GM12878 (cell line): ENCODE measurements at regions not wholly inside any gene's neighbourhood (a gene's known extent, or its start where the extent isn't known, plus 50 kb on each side); places are given as distances from the start of the nearest gene placed in this dataset.
"Not testable (repeated sequence)": the region's sequence is repeated elsewhere in the genome, so short reads cannot be mapped to it uniquely, and the experiment has no call there.

Experiments
- ATAC-seq: fragments of 200-7000 bp; cut with Tn5 transposase; 3 replicates; pipeline ENCODE4 v1.9.1; 2020; ENCODE audit warnings: mild to moderate bottlenecking, moderate library complexity
- BruUV-seq: library from RNA; stranded (reverse); fragments of 400-500 nt; replicated peaks from 2 replicates; lab custom pipeline; 2021; lab: Mats Ljungman, UMichigan
- CTCF ChIA-PET: fragments of 300-600 bp; sonication (Branson Sonifier 250); formaldehyde crosslinking; extraction: SDS; loops from one replicate; lab custom pipeline; 2021; ENCODE audit warnings: inconsistent platforms; lab: Yijun Ruan, JAX
- POLR2A ChIA-PET: fragments of 350-600 bp; formaldehyde crosslinking; extraction: SDS; loops from one replicate; lab custom pipeline; 2021; ENCODE audit warnings: inconsistent platforms; lab: Charles Lee
- RAD21 ChIA-PET: fragments of 300-600 bp; sonication (Branson Sonifier 250); formaldehyde crosslinking; loops from one replicate; lab custom pipeline; 2023; ENCODE audit warnings: antibody characterized with exemption; ENCODE audit not compliant: unreplicated experiment; lab: Charles Lee
- SMC1A ChIA-PET: fragments of 300-600 bp; sonication (Branson Sonifier 250); formaldehyde crosslinking; loops from one replicate; lab custom pipeline; 2023; ENCODE audit not compliant: unreplicated experiment, uncharacterized antibody; lab: Charles Lee
- DNase-seq: peaks from one replicate; pipeline ENCODE4 v3.0.0-alpha.2; 2011; ENCODE audit warnings: low read depth, low spot score
- FAIRE-seq: peaks from 3 replicates; lab custom pipeline; 2011; peaks lifted over from hg19 to GRCh38; lab: Jason Lieb, UNC
- H2AFZ ChIP-seq: 2 replicates; pipeline ENCODE4 v1.6.0; 2011; ENCODE audit warnings: low read depth, low read length, control low read depth; ENCODE audit not compliant: control insufficient read depth
- H3K27ac ChIP-seq: 2 replicates; pipeline ENCODE4 v1.5.1; 2011; ENCODE audit warnings: control low read depth; ENCODE audit not compliant: control insufficient read depth, insufficient read depth
- H3K27me3 ChIP-seq, 2 experiments: replicated peaks in 1 of 2; 2 replicates each; pipeline versions ENCODE4 v1.6.0 to v1.6.1; 2011; ENCODE audit warnings: low read length in 1 of 2; ENCODE audit not compliant: control insufficient read depth in 2 of 2, insufficient read depth in 2 of 2
- H3K36me3 ChIP-seq, 2 experiments: 2 replicates each; pipeline ENCODE4 v1.5.1; 2011; ENCODE audit warnings: low read length in 1 of 2; ENCODE audit not compliant: control insufficient read depth in 2 of 2, insufficient read depth in 2 of 2
- H3K4me1 ChIP-seq: 2 replicates; pipeline ENCODE4 v1.6.1; 2011; ENCODE audit warnings: mild to moderate bottlenecking, low read length, moderate library complexity, mixed read lengths; ENCODE audit not compliant: control insufficient read depth, insufficient read depth
- H3K4me2 ChIP-seq: 2 replicates; pipeline ENCODE4 v1.6.0; 2011; ENCODE audit warnings: control low read depth; ENCODE audit not compliant: control insufficient read depth, insufficient read depth
- H3K4me3 ChIP-seq: fragments of 200-600 bp; sonication (generic); 2 replicates; pipeline ENCODE4 v1.5.1; 2016
- H3K79me2 ChIP-seq: 2 replicates; pipeline ENCODE4 v1.6.0; 2011; ENCODE audit warnings: low read length; ENCODE audit not compliant: control insufficient read depth, insufficient read depth
- H3K9ac ChIP-seq: 2 replicates; pipeline ENCODE4 v1.8.0; 2011; ENCODE audit warnings: low read length, control low read depth, mixed read lengths; ENCODE audit not compliant: control insufficient read depth, insufficient read depth
- H3K9me3 ChIP-seq: replicated peaks from 3 replicates; pipeline ENCODE4 v1.5.1; 2011; ENCODE audit warnings: mild to moderate bottlenecking, low read length; ENCODE audit not compliant: control insufficient read depth, insufficient read depth
- H4K20me1 ChIP-seq: 2 replicates; pipeline ENCODE4 v1.6.0; 2011; ENCODE audit not compliant: control insufficient read depth, insufficient read depth
- IRF3 ChIP-seq: fragments of 450-650 bp; IDR thresholded peaks from 2 replicates; pipeline ENCODE4 v1.6.1; 2014; ENCODE audit warnings: mild to moderate bottlenecking
- MTA3 ChIP-seq: IDR thresholded peaks from 2 replicates; pipeline ENCODE4 v1.6.1; 2012; ENCODE audit warnings: low read length, inconsistent platforms, borderline replicate concordance
- STAT1 ChIP-seq: fragments of 450-650 bp; conservative IDR thresholded peaks from 2 replicates; pipeline ENCODE4 v1.6.1; 2014; ENCODE audit warnings: antibody characterized with exemption, mild to moderate bottlenecking
- STAT3 ChIP-seq: IDR thresholded peaks from 2 replicates; pipeline ENCODE4 v1.6.1; 2011; ENCODE audit warnings: low read depth, low read length, improper control_type of control experiment
- WGBS: methylation state at CpG from one replicate; pipeline ENCODE4 v1.1.6; 2016; ENCODE audit warnings: low lambda C conversion rate; ENCODE audit not compliant: insufficient replicate concordance, insufficient coverage; ENCODE audit errors: missing lambda C conversion rate; 5-methylcytosine and 5-hydroxymethylcytosine counted together
- in situ Hi-C: fragments of 300-500 bp; cut with MboI; formaldehyde crosslinking; loops from 9 replicates; pipeline ENCODE4 v1.14.3; 2018; ENCODE audit warnings: mixed read lengths
- intact Hi-C: fragments of 100-400 bp; cut with micrococcal nuclease; formaldehyde crosslinking; loops from one replicate; pipeline ENCODE4 v1.14.2; 2022; ENCODE audit not compliant: unreplicated experiment

GRCh38 chr6:20274137-20274536 is 61.9 kb upstream of the MBOAT1 start:
- FAIRE-seq (no peak), ATAC-seq (no peak)
- no peak overlapping the region for H2AFZ ChIP-seq
- no peaks in the 10 kb centered on the region for H3K36me3 ChIP-seq
- H3K4me3 ChIP-seq, result no peak overlapping the region
- ChIA-PET POLR2A (interaction anchor here (0.5 kb wide), 1 partner anchor 54 kb away, joined by 4 read pairs; no protein-coding TSS in a partner anchor), CTCF (no interaction called here), SMC1A (interaction anchor here (0.7 kb wide), 1 partner anchor 16 kb away, joined by 4 read pairs; no protein-coding TSS in a partner anchor)
- no peaks in the 10 kb centered on the region for H4K20me1 ChIP-seq
- WGBS, result 33% methylated on average over 4 of the region's 4 CpGs
- H3K27me3 ChIP-seq, result no peaks in the 10 kb centered on the region; a peak in 1 of 4 replicates
- in situ Hi-C loops (no loop called here), intact Hi-C loops (no loop called here)
- no peak overlapping the region for H3K27ac ChIP-seq
- H3K4me2 ChIP-seq, result no peak overlapping the region
- H3K9me3 ChIP-seq, result no peaks in the 10 kb centered on the region
- no peaks in the 10 kb centered on the region for H3K79me2 ChIP-seq
- no peaks in the 10 kb centered on the region for H3K4me1 ChIP-seq
- H3K9ac ChIP-seq, result no peak overlapping the region
- BruUV-seq, result no TSS peak
- TF ChIP-seq IRF3, result no peak
- no peak for TF ChIP-seq STAT1
- TF ChIP-seq STAT3, result no peak
- no peak for TF ChIP-seq MTA3
- TF ChIP-seq, all 136 proteins: peak for 0
- DNase-seq, result no peak
- RAD21 ChIA-PET, result no interaction called here

- H3K79me2 ChIP-seq, H3K4me3 ChIP-seq, H3K27me3 ChIP-seq, ATAC-seq, H4K20me1 ChIP-seq, H3K4me1 ChIP-seq, H3K27ac ChIP-seq, H3K9me3 ChIP-seq, intact Hi-C loops, BruUV-seq, H3K4me2 ChIP-seq, H3K9ac ChIP-seq, FAIRE-seq, in situ Hi-C loops, H3K36me3 ChIP-seq, POLR2A ChIA-PET, DNase-seq, H2AFZ ChIP-seq: not testable (repeated sequence)
- CTCF ChIA-PET, result interaction anchor here (1.2 kb wide), 1 partner anchor 9 kb away, joined by 3 read pairs; no protein-coding TSS in a partner anchor
- SMC1A ChIA-PET, result interaction anchor here (0.8 kb wide), 1 partner anchor 13 kb away, joined by 4 read pairs; no protein-coding TSS in a partner anchor
- WGBS, result 92% methylated on average over 2 of the region's 2 CpGs
- RAD21 ChIA-PET, result interaction anchor here (0.6 kb wide), 1 partner anchor 255 kb away, joined by 3 read pairs; no protein-coding TSS in a partner anchor
Observed at GRCh38 chr6:20275837-20276236, 63.6 kb upstream of the MBOAT1 start.

DNA sequence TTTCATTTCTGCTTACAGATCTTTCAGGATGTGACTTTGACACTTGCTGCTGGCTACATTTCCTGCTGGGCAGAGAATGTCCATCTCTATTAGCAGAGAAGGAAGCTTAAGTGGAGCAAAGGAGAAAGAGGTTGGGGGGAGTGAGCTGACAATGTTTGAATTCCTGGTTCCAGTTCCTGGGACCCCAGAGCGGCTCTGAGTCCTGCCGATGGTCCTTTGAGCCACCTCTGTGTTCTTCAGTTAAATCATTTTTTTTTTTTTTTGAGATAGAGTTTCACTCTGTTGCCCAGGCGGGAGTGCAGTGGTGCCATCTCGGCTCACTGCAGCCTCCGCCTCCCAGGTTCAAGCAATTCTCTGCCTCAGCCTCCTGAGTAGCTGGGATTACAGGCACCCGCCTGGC is 65.5 kb upstream of the MBOAT1 start:
- BruUV-seq, ATAC-seq, H2AFZ ChIP-seq, H4K20me1 ChIP-seq, H3K9me3 ChIP-seq, H3K27ac ChIP-seq, DNase-seq, H3K4me1 ChIP-seq, H3K36me3 ChIP-seq, in situ Hi-C loops, H3K4me3 ChIP-seq, H3K27me3 ChIP-seq, FAIRE-seq, H3K4me2 ChIP-seq, H3K9ac ChIP-seq, H3K79me2 ChIP-seq, intact Hi-C loops, CTCF ChIA-PET: not testable (repeated sequence)
- RAD21 ChIA-PET, result interaction anchor here (1.6 kb wide), 1 partner anchor 12 kb away, joined by 5 read pairs; no protein-coding TSS in a partner anchor
- WGBS, result 73% methylated on average over 6 of the region's 6 CpGs
- POLR2A ChIA-PET, result interaction anchor here (0.6 to 0.7 kb wide), 2 partner anchors 102 to 178 kb away, joined by 3 to 5 read pairs; no protein-coding TSS in a partner anchor
- SMC1A ChIA-PET, result interaction anchor here (0.5 kb wide), 1 partner anchor 60 kb away, joined by 3 read pairs; no protein-coding TSS in a partner anchor
